Cardiac muscle cell (in vitro differentiated cells and primary cell): ENCODE measurements at regions not wholly inside any gene's neighbourhood (a gene's known extent, or its start where the extent isn't known, plus 50 kb on each side); places are given as distances from the start of the nearest gene placed in this dataset.

Source experiments
- DNase-seq, 2 donors: peaks; one replicate each; pipeline versions ENCODE4 v3.0.0 to v3.0.0-alpha.2; 2010 to 2017; ENCODE audit warnings: low read depth in 1 of 2, low spot score in 1 of 2
- H3K27ac ChIP-seq: fragments of 200-600 bp; sonication (generic); 2 replicates; pipeline ENCODE4 v1.5.1; 2016
- H3K27me3 ChIP-seq: fragments of 200-600 bp; sonication (generic); 2 replicates; pipeline ENCODE4 v1.6.0; 2016; ENCODE audit warnings: control low read depth
- H3K36me3 ChIP-seq: fragments of 200-600 bp; sonication (generic); 2 replicates; pipeline ENCODE4 v1.5.1; 2016; ENCODE audit warnings: control low read depth
- H3K4me1 ChIP-seq: fragments of 200-600 bp; sonication (generic); 2 replicates; pipeline ENCODE4 v1.8.1; 2017; ENCODE audit warnings: low read depth, mild to moderate bottlenecking, mixed run types
- H3K4me3 ChIP-seq: fragments of 200-600 bp; sonication (generic); 2 replicates; pipeline ENCODE4 v1.5.1; 2016; ENCODE audit warnings: mild to moderate bottlenecking
- H3K9me3 ChIP-seq: fragments of 200-600 bp; sonication (generic); 2 replicates; pipeline ENCODE4 v1.5.1; 2017; ENCODE audit warnings: low read depth, mild to moderate bottlenecking, control low read depth
- TF ChIP-seq, protein P1 (sequence below): IDR thresholded peaks from 2 replicates; pipeline ENCODE4 v1.5.1; 2012; ENCODE audit warnings: low read depth, mild to moderate bottlenecking, low read length

DNA sequence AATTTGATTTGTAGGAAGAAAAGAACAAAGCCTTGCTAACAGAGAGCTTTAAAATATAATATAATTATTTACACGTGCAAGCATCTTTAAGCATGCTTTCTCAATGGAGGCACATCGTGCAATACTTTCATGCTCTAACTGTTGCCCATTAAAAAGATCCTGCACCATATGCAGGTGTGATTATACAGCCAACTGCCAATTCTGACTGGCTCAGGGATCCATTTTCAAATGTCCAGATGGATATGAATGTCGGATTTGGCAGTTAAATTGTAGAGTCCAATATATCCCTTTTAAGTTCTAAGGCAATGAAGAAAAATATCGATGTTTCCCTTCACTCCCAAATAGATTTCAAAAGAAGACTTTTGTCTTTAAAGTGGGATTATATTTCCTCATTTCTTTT lies 416.4 kb upstream of the CD180 start:
- H3K9me3 ChIP-seq: no peaks in the 10 kb centered on the region

DNA sequence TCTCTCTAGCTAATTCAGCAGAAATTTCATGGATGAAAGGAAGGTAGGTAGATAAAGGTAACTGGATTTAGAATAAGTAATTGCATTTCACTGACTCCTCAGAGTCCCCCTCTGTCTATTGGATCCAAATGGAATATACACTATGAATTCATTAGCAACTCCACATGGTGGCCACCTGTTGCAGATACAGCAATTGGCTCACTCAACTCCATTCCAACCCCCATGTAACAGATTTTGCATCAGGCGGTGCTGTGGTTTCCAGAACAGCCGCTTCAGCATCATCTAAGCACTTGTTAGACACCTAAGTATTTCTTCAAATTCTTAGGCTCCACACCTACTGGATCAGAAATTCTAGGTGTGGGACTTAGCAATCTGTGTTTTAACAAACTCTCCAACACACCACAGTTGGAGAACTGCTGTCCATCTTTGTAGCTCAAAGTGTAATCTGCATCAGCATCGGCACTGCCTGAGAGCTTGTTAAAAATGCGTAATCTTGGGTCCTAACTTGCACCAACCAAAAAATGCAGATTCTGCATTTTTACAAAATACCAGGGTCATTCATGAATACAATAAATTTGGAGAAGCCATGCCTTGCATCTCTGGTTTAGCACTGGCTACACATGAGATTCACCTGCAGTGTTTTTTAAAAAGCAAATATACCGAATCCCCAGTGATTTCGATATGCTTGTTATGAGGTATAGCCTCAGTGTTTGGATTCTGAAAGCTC lies 413.8 kb upstream of the CD180 start:
- no peak overlapping the region for H3K27ac ChIP-seq
- no peaks in the 10 kb centered on the region for H3K4me1 ChIP-seq
- TF ChIP-seq, protein P1, sequence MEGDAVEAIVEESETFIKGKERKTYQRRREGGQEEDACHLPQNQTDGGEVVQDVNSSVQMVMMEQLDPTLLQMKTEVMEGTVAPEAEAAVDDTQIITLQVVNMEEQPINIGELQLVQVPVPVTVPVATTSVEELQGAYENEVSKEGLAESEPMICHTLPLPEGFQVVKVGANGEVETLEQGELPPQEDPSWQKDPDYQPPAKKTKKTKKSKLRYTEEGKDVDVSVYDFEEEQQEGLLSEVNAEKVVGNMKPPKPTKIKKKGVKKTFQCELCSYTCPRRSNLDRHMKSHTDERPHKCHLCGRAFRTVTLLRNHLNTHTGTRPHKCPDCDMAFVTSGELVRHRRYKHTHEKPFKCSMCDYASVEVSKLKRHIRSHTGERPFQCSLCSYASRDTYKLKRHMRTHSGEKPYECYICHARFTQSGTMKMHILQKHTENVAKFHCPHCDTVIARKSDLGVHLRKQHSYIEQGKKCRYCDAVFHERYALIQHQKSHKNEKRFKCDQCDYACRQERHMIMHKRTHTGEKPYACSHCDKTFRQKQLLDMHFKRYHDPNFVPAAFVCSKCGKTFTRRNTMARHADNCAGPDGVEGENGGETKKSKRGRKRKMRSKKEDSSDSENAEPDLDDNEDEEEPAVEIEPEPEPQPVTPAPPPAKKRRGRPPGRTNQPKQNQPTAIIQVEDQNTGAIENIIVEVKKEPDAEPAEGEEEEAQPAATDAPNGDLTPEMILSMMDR: no peak
- DNase-seq: no peak
- no peaks in the 10 kb centered on the region for H3K27me3 ChIP-seq
- H3K4me3 ChIP-seq: no peak overlapping the region
- H3K36me3 ChIP-seq: no peaks in the 10 kb centered on the region
- H3K9me3 ChIP-seq: no peaks in the 10 kb centered on the region

More for the DNA sequence above, 416.4 kb upstream of the CD180 start:
- H3K27ac ChIP-seq: no peak overlapping the region
- H3K4me3 ChIP-seq: no peak overlapping the region
- H3K36me3 ChIP-seq: no peaks in the 10 kb centered on the region
- H3K4me1 ChIP-seq: no peaks in the 10 kb centered on the region
- TF ChIP-seq, protein P1: no peak
- no peak for DNase-seq
- H3K27me3 ChIP-seq: no peaks in the 10 kb centered on the region

DNA sequence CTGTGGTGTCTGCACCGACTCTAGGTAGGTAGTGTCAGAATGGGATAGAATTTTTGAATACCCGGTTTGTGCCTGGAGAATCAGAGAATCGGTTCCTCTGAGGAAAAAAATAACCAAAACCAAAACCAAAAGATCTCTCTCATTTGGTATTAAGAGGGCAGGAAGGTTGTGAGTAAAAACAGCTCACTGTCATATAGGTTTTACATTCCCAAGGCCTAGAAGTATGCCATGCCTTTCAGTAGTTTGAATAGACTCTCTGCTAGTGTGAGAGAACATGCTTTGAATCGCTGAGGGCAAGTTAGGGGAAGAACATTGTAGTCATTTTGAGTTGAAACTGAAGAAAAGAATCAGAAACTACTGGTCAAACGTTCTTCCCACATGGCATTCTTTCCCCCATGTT lies 411.4 kb upstream of the CD180 start:
- DNase-seq: no peak
- Histone ChIP-seq H3K9me3 (no peaks in the 10 kb centered on the region), H3K27ac (no peak overlapping the region), H3K4me1 (no peaks in the 10 kb centered on the region), H3K27me3 (no peaks in the 10 kb centered on the region), H3K4me3 (no peak overlapping the region), H3K36me3 (no peaks in the 10 kb centered on the region)
- TF ChIP-seq, protein P1: no peak

DNA sequence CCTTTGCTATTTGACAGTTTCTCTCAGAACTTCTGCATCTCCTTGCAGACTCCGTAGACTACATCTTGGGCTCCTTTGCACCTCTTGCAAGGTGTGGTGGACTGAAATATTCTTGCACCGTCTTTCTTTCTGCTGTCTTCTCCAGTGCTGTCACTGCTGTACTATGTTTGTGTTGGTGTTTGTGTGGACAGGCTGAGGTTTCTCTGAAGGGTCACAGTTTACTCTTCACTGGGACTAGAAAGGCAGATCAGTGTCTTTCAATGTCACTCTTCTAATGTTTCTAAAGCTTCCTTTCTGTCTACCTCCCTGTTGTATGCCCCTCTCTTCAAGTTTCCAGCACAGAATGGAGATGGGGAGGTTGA lies 410.0 kb upstream of the CD180 start:
- no peaks in the 10 kb centered on the region for H3K9me3 ChIP-seq
- H3K36me3 ChIP-seq: no peaks in the 10 kb centered on the region
- H3K27me3 ChIP-seq: no peaks in the 10 kb centered on the region
- H3K4me1 ChIP-seq: no peaks in the 10 kb centered on the region
- TF ChIP-seq, protein P1: no peak
- no peak for DNase-seq
- H3K27ac ChIP-seq: no peak overlapping the region
- no peak overlapping the region for H3K4me3 ChIP-seq

DNA sequence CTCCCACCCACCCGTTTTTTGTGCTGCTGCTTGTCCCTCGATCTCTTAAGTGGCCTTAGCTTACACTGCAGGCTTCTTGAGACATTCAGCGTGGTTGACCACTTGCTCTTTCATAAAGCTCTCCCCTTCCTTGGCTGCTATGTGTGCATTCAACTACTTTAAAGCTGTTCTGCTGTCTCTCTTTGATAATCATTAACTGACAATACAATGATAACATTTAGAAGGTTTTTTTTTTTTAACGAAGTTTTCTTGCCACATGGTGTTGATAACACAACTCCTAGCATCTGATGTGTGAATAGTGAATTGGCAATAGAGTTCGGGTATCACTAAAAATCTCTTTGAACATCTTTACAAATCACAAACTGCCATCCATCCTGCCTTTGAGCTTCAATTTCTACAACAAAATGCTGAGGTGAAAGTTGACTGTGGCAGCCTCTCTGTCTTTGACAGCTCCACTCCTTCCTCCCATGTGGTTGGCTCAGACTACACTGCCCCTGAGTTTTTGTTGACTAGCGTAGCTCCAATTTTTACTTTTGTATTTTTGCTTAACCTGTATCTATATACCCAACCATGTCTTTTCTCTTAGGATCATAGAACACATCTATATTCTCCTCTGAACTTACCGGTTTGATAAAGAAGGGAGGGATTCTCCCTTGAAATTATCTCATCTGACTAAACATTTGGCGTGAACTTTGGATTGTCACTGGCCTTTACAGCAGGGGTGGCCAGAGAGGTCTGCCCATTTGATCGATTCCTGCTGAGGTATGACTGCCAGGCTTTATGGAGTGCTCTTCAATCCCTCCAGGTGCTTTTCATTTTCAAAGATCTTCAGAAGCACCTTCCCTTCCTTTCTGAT lies 409.4 kb upstream of the CD180 start:
- H3K9me3 ChIP-seq: no peaks in the 10 kb centered on the region
- no peaks in the 10 kb centered on the region for H3K4me1 ChIP-seq
- H3K27me3 ChIP-seq: no peaks in the 10 kb centered on the region
- no peak for DNase-seq
- H3K36me3 ChIP-seq: no peaks in the 10 kb centered on the region
- TF ChIP-seq, protein P1: no peak
- H3K27ac ChIP-seq: no peak overlapping the region
- no peak overlapping the region for H3K4me3 ChIP-seq
